Kidney (tissue), 13 donors: ENCODE measurements at regions not wholly inside any gene's neighbourhood (a gene's known extent, or its start where the extent isn't known, plus 50 kb on each side); places are given as distances from the start of the nearest gene placed in this dataset.
"Not testable (repeated sequence)": the region's sequence is repeated elsewhere in the genome, so short reads cannot be mapped to it uniquely, and the experiment has no call there.

ENCODE experiments used
- DNase-seq, 5 donors: peaks; one replicate each; pipeline ENCODE4 v3.0.0-alpha.2; 2013 to 2020
- FAIRE-seq: peaks from 2 replicates; lab custom pipeline; 2012; peaks lifted over from hg19 to GRCh38; lab: Jason Lieb, UNC
- H3K27ac ChIP-seq, 2 donors: one replicate each; pipeline ENCODE4 v1.7.0; 2013; ENCODE audit warnings: low read depth in 2 of 2, low read length in 2 of 2, inconsistent platforms in 1 of 2
- H3K27me3 ChIP-seq: one replicate; pipeline ENCODE4 v1.7.1; 2013; ENCODE audit warnings: low read length, inconsistent platforms; ENCODE audit not compliant: control insufficient read depth, insufficient read depth
- H3K36me3 ChIP-seq, 3 donors: one replicate each; pipeline versions ENCODE4 v1.7.0 to v1.7.1; 2013; ENCODE audit warnings: low read length in 3 of 3, control low read depth in 1 of 3, inconsistent platforms in 1 of 3; ENCODE audit not compliant: insufficient read depth in 3 of 3, control insufficient read depth in 2 of 3
- H3K4me1 ChIP-seq, 3 donors: one replicate each; pipeline versions ENCODE4 v1.7.0 to v1.7.1; 2013; ENCODE audit warnings: low read length in 3 of 3, inconsistent platforms in 1 of 3, low read depth in 1 of 3; ENCODE audit not compliant: control insufficient read depth in 2 of 3, insufficient read depth in 2 of 3
- H3K4me3 ChIP-seq, 3 donors: one replicate each; pipeline versions ENCODE4 v1.7.0 to v1.8.1; 2013; ENCODE audit warnings: low read length in 3 of 3, control low read depth in 1 of 3, inconsistent platforms in 1 of 3
- H3K9ac ChIP-seq, 3 donors: one replicate each; pipeline versions ENCODE4 v1.7.0 to v1.7.1; 2013; ENCODE audit warnings: low read length in 3 of 3, control low read depth in 1 of 3, inconsistent platforms in 1 of 3
- H3K9me3 ChIP-seq, 3 donors: one replicate each; pipeline versions ENCODE4 v1.7.0 to v1.7.1; 2013; ENCODE audit warnings: low read length in 3 of 3, control low read depth in 1 of 3, inconsistent platforms in 1 of 3; ENCODE audit not compliant: control insufficient read depth in 2 of 3, insufficient read depth in 1 of 3
- intact Hi-C: fragments of 100-400 bp; cut with DNase I; formaldehyde crosslinking; loops from one replicate; pipeline ENCODE4 v1.11.1; 2022
- TF ChIP-seq, protein P1 (sequence below): IDR thresholded peaks from 3 replicates; pipeline ENCODE4 v1.5.1; 2012; ENCODE audit warnings: mild to moderate bottlenecking, moderate library complexity, borderline replicate concordance; ENCODE audit not compliant: insufficient read depth; ENCODE audit errors: extremely low read depth
- donor health status: control.
- donor health status: control.
- donor health status: control.
- donor health status: control.
- donor health status: control.
- donor health status: DM: yes; HTN: yes; CAD: no.
- donor health status: Normal renal cell carcinoma (clear cell type).

GRCh38 chr4:183012879-183013729 is 86.0 kb upstream of the WWC2 start:
- TF ChIP-seq, protein P1, sequence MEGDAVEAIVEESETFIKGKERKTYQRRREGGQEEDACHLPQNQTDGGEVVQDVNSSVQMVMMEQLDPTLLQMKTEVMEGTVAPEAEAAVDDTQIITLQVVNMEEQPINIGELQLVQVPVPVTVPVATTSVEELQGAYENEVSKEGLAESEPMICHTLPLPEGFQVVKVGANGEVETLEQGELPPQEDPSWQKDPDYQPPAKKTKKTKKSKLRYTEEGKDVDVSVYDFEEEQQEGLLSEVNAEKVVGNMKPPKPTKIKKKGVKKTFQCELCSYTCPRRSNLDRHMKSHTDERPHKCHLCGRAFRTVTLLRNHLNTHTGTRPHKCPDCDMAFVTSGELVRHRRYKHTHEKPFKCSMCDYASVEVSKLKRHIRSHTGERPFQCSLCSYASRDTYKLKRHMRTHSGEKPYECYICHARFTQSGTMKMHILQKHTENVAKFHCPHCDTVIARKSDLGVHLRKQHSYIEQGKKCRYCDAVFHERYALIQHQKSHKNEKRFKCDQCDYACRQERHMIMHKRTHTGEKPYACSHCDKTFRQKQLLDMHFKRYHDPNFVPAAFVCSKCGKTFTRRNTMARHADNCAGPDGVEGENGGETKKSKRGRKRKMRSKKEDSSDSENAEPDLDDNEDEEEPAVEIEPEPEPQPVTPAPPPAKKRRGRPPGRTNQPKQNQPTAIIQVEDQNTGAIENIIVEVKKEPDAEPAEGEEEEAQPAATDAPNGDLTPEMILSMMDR, result no peak
- Histone ChIP-seq H3K9me3 (no peaks in the 10 kb centered on the region), H3K9ac (no peak overlapping the region), H3K36me3 (no peaks in the 10 kb centered on the region), H3K27ac (no peak overlapping the region), H3K4me1 (no peaks in the 10 kb centered on the region), H3K4me3 (no peak overlapping the region), H3K27me3 (no peaks in the 10 kb centered on the region)
- FAIRE-seq, result no peak
- intact Hi-C loops, result no loop called here
- peak in 1 of 5 donors; percentile 35 for DNase-seq

GRCh38 chr4:183011213-183011907 is 87.7 kb upstream of the WWC2 start:
- no peak for DNase-seq
- no peak overlapping the region for H3K27ac ChIP-seq
- intact Hi-C loops, result no loop called here
- FAIRE-seq, result no peak
- no peaks in the 10 kb centered on the region for H3K36me3 ChIP-seq
- H3K9ac ChIP-seq, result no peak overlapping the region
- no peaks in the 10 kb centered on the region for H3K9me3 ChIP-seq
- no peak overlapping the region for H3K4me3 ChIP-seq
- H3K27me3 ChIP-seq, result no peaks in the 10 kb centered on the region
- TF ChIP-seq, protein P1, result no peak
- H3K4me1 ChIP-seq, result no peaks in the 10 kb centered on the region

GRCh38 chr4:183008492-183008891 is 90.6 kb upstream of the WWC2 start:
- TF ChIP-seq, protein P1, result no peak
- no peaks in the 10 kb centered on the region for H3K36me3 ChIP-seq
- no peaks in the 10 kb centered on the region for H3K4me1 ChIP-seq
- DNase-seq (peak in 4 of 5 donors; percentile 66 to 77 (median 74)), FAIRE-seq (no peak)
- no peak overlapping the region for H3K4me3 ChIP-seq
- no peak overlapping the region for H3K27ac ChIP-seq
- no peak overlapping the region for H3K9ac ChIP-seq
- H3K27me3 ChIP-seq, result no peaks in the 10 kb centered on the region
- no peaks in the 10 kb centered on the region for H3K9me3 ChIP-seq
- intact Hi-C loops, result no loop called here

DNA sequence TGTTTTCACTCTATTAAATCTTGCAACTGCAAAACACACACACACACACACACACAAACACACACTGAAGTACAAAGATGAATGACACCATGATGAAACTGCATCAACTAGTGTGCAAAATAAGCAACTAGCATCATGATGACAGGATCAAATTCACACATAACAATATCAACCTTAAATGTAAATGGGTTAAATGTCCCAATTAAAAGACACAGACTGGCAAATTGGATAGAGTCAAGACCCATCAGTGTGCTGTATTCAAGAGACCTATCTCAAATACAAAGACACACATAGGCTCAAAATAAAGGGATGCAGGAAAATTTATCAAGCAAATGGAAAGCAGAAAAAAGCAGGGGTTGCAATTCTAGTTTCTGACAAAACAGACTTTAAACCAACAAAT is 87.2 kb upstream of the DCTD start:
- not testable (repeated sequence) for FAIRE-seq

More for the DNA sequence above, 87.2 kb upstream of the DCTD start:
- H3K9ac ChIP-seq, H3K4me1 ChIP-seq, H3K9me3 ChIP-seq, H3K27me3 ChIP-seq, H3K36me3 ChIP-seq, H3K27ac ChIP-seq, DNase-seq, intact Hi-C loops, H3K4me3 ChIP-seq: not testable (repeated sequence)
